GM18505 (cell line): ENCODE measurements at regions not wholly inside any gene's neighbourhood (a gene's known extent, or its start where the extent isn't known, plus 50 kb on each side); places are given as distances from the start of the nearest gene placed in this dataset.
"Not testable (repeated sequence)": the region's sequence is repeated elsewhere in the genome, so short reads cannot be mapped to it uniquely, and the experiment has no call there.

Source experiments
- ATAC-seq: cut with Tn5 transposase; IDR thresholded peaks from one replicate; pipeline ENCODE4 v1.9.1; 2021; ENCODE audit not compliant: unreplicated experiment
- POLR2A ChIP-seq: IDR thresholded peaks from 4 replicates; pipeline ENCODE4 v1.6.1; 2011; ENCODE audit warnings: borderline replicate concordance; ENCODE audit not compliant: insufficient read depth, insufficient read length; ENCODE audit errors: extremely low read depth

GRCh38 chr12:74595696-74596095 lies 58.1 kb downstream of the ATXN7L3B start:
- no peak for ATAC-seq
- TF ChIP-seq POLR2A, result no peak

- TF ChIP-seq POLR2A, result no peak
- ATAC-seq, result no peak
These were observed 61.2 kb downstream of the ATXN7L3B start for GRCh38 chr12:74598819-74599218.

DNA sequence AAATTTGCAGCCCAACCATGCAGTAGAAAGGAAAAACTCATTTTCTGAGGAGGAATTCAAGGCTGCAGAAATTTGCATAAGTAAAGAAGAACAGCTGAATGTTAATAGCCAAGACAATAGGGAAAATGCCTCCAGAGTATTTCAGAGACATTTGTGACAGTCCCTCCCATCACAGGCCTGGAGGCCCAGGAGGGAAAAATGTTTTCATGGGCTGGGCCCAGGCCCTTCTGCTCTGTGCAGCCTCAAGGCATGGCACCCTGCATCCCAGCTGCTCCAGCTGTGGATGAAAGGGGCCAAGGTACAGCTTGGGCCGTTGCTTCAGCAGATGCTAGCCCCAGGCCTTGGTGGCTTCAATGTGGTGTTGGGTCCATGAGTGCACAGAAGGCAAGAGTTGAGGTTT lies 62.3 kb downstream of the ATXN7L3B start:
- no peak for ATAC-seq
- no peak for TF ChIP-seq POLR2A

GRCh38 chr12:74600817-74601216 lies 63.2 kb downstream of the ATXN7L3B start:
- ATAC-seq, result not testable (repeated sequence)

GRCh38 chr12:74602881-74603672 lies 65.4 kb downstream of the ATXN7L3B start:
- no peak for ATAC-seq
- TF ChIP-seq POLR2A, result no peak

GRCh38 chr12:74608231-74608775 lies 70.7 kb downstream of the ATXN7L3B start:
- no peak for ATAC-seq
- TF ChIP-seq POLR2A, result no peak

DNA sequence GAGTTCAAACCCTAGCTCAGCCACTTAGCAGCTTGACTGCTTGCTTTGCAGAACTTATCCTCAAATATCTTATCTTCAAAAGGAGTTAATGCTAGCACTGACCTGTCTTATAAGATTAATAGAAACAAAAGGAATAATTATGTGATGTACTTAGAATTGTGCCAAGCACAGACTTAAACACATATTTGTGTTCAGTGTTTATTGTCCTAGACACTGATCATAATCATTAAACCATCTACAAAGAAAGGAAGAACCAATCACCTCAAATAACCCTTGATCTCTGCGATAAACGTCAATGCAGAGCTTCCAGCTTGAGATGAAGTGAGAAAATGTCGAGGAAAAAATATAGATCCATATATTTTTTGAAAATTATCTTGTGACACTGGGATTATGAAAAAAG lies 73.1 kb downstream of the ATXN7L3B start:
- no peak for ATAC-seq
- no peak for TF ChIP-seq POLR2A

- TF ChIP-seq POLR2A, result no peak
- no peak for ATAC-seq
These were observed 76.8 kb downstream of the ATXN7L3B start for GRCh38 chr12:74614426-74614825.

GRCh38 chr12:74619084-74619483 lies 81.4 kb downstream of the ATXN7L3B start:
- TF ChIP-seq POLR2A, result no peak
- no peak for ATAC-seq

GRCh38 chr12:74619884-74620283 lies 82.2 kb downstream of the ATXN7L3B start:
- no peak for TF ChIP-seq POLR2A
- no peak for ATAC-seq

- no peak for ATAC-seq
- no peak for TF ChIP-seq POLR2A
These were observed 83.3 kb downstream of the ATXN7L3B start for GRCh38 chr12:74620921-74621320.

- no peak for ATAC-seq
- no peak for TF ChIP-seq POLR2A
These were observed 86.6 kb downstream of the ATXN7L3B start for GRCh38 chr12:74624201-74624600.

DNA sequence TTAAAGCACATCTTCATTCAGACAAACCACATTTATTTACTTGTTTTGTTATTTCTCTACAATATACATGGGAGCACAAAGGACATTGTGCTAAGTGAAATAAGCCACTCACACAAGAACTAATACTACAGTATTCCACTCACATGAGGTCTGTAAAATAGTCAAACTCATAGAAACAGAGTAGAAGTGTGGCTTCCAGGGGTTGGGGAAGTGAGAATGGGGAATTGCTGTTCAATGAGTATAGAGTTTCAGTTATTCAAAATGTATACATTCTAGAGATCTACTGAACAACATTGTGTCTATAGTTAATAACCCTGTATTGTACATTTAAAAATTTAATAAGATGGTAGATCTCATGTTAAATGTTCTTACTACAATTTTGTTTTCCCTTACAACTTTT lies 88.8 kb downstream of the ATXN7L3B start:
- no peak for TF ChIP-seq POLR2A
- peak; percentile 92 for ATAC-seq

- ATAC-seq, result no peak
- no peak for TF ChIP-seq POLR2A
These were observed 103.6 kb downstream of the ATXN7L3B start for GRCh38 chr12:74641262-74641661.
